Mucosa of descending colon (tissue), 3 donors: ENCODE measurements at regions not wholly inside any gene's neighbourhood (a gene's known extent, or its start where the extent isn't known, plus 50 kb on each side); places are given as distances from the start of the nearest gene placed in this dataset.

Source experiments
- ATAC-seq: fragments of 200-7000 bp; cut with Tn5 transposase; one replicate; pipeline ENCODE4 v1.9.1; 2020; ENCODE audit warnings: mild to moderate bottlenecking, moderate library complexity
- DNase-seq, 3 donors: peaks; one replicate each; pipeline ENCODE4 v3.0.0-alpha.2; 2020
- H3K36me3 ChIP-seq: fragments of 200-600 bp; one replicate; pipeline ENCODE4 v1.8.0; 2021; ENCODE audit warnings: low read depth, mild to moderate bottlenecking
- H3K4me1 ChIP-seq: fragments of 200-600 bp; one replicate; pipeline ENCODE4 v1.8.0; 2021; ENCODE audit warnings: low read depth, mild to moderate bottlenecking
- H3K4me3 ChIP-seq: fragments of 200-600 bp; one replicate; pipeline ENCODE4 v1.8.0; 2021; ENCODE audit warnings: mild to moderate bottlenecking
- H3K9me3 ChIP-seq: fragments of 200-600 bp; one replicate; pipeline ENCODE4 v1.8.0; 2021; ENCODE audit warnings: mild to moderate bottlenecking
- CTCF ChIP-seq: fragments of 200-600 bp; IDR thresholded peaks from one replicate; pipeline ENCODE4 v1.8.0; 2022; ENCODE audit warnings: antibody characterized with exemption, mild to moderate bottlenecking
- intact Hi-C, 2 donors: fragments of 100-400 bp; cut with DNase I in 1 of 2; cut with micrococcal nuclease in 1 of 2; formaldehyde crosslinking; loops; one replicate each; pipeline versions ENCODE4 v1.11.0 to v1.11.1; 2022; cut with DNase I, micrococcal nuclease
- donor health status: DM: no; HTN: no; CAD: no; lungs with moderate emphysema.
- donor health status: DM: no; HTN: no; CAD: no.
- donor health status: DM: no; HTN: yes; CAD: no.

DNA sequence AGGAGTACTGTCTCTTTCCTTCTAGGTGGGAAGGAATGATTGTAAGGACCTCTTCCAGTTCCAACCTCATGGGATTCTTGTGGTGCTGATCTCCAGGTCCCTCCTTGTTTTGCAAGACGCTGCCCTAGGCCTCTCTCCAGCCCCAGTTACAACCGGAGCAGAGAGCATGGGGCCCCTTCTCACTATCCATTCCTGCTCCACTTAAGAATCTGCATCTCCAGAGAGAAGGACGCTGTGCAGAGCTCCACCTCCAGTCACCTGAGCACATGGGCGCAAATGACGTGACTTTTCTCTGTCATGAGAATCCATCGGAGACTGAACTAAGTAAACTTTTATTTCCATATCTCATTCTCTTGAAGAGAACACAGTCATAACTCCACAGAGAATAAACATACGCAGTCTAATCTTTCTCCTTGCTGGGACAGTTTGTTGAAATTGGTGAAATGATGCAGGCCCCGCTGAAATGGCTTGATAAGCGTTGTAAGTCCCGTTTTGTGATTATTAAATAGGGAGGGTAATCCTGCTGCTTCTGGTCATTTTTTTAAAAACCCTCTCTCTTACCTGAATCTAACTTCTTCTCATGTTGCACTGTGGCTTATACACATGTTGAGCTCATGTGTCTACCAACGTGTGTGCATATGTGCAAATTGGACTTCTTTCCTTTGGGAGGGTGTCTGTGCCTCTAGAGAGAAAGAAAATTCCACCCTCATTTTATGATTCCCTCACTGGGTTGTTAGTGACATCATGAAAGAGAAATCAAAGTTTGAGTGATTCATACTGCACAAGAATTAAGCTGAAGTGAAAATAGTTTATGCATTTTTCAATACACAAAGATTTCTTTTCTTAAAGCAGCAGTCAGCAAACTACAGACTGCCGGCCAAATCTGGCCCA is 133.2 kb upstream of the TBX20 start:
- ATAC-seq (no peak), DNase-seq (no peak)
- TF ChIP-seq CTCF, result no peak
- Histone ChIP-seq H3K4me1 (no peaks in the 10 kb centered on the region), H3K36me3 (no peaks in the 10 kb centered on the region), H3K4me3 (no peak overlapping the region), H3K9me3 (no peaks in the 10 kb centered on the region)
- intact Hi-C loops, result no loop called here

GRCh38 chr7:35386082-35386815 is 132.3 kb upstream of the TBX20 start:
- ATAC-seq (no peak), DNase-seq (no peak)
- intact Hi-C loops, result no loop called here
- no peak for TF ChIP-seq CTCF
- Histone ChIP-seq H3K9me3 (no peaks in the 10 kb centered on the region), H3K4me1 (no peaks in the 10 kb centered on the region), H3K36me3 (no peaks in the 10 kb centered on the region), H3K4me3 (no peak overlapping the region)

GRCh38 chr7:35384761-35385700 is 131.1 kb upstream of the TBX20 start:
- intact Hi-C loops, result no loop called here
- DNase-seq, result no peak
- Histone ChIP-seq H3K36me3 (no peaks in the 10 kb centered on the region), H3K4me3 (no peak overlapping the region), H3K9me3 (no peaks in the 10 kb centered on the region), H3K4me1 (no peaks in the 10 kb centered on the region)
- ATAC-seq, result no peak
- no peak for TF ChIP-seq CTCF

DNA sequence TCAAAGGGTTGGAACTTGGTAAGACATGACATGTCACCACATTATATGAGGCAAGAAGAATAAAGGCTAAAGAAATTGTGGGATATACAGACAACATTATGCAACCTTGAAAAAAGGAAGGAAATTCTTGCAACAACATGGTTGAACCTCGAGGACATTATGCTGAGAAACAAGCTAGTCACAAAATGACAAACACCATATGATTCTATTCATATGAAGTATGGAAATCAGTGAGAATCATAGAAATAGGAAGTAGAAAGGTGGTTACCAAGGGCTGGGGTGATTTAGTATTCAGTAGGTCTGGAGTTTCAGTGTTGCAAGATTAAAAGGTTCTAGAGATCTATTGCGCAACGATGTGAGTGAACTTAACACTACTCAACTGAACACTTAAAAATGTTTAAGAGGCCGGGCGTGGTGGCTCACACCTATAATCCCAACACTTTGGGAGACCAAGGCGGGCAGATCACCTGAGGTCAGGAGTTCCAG is 126.9 kb upstream of the TBX20 start:
- DNase-seq, result no peak
- Histone ChIP-seq H3K4me1 (no peaks in the 10 kb centered on the region), H3K4me3 (no peak overlapping the region), H3K36me3 (no peaks in the 10 kb centered on the region), H3K9me3 (no peaks in the 10 kb centered on the region)
- no peak for ATAC-seq
- intact Hi-C loops, result no loop called here
- no peak for TF ChIP-seq CTCF

DNA sequence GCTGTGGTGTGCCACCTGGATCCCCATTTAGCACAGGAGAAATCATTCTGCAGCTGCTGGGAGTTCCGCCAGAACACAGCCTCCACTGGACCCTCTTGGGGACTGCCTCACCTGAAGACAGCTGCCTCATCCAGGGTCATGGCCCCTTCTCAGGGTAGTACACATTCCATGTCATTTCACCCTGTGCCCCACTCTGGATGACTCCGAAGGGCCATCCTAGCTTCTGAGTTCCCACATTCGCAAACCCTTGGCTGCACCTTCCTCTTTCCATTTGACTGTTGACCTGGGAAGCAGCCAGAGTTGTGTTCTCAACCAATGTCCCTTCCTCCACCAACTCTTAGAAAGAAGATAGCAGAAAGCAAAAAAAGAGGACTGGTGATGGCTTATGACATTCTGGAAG is 125.6 kb upstream of the TBX20 start:
- intact Hi-C loops, result no loop called here
- no peaks in the 10 kb centered on the region for H3K36me3 ChIP-seq
- no peak for TF ChIP-seq CTCF
- DNase-seq (peak in 1 of 3 donors; percentile 21), ATAC-seq (no peak)
- no peaks in the 10 kb centered on the region for H3K9me3 ChIP-seq
- no peaks in the 10 kb centered on the region for H3K4me1 ChIP-seq
- no peak overlapping the region for H3K4me3 ChIP-seq
